HepG2 (cell line): ENCODE measurements at regions not wholly inside any gene's neighbourhood (a gene's known extent, or its start where the extent isn't known, plus 50 kb on each side); places are given as distances from the start of the nearest gene placed in this dataset.

Experiments
- ATAC-seq: fragments of 200-7000 bp; cut with Tn5 transposase; 3 replicates; pipeline ENCODE4 v1.9.1; 2020; ENCODE audit warnings: mild to moderate bottlenecking, moderate library complexity
- BruUV-seq: library from RNA; stranded (reverse); fragments of 400-500 nt; replicated peaks from 2 replicates; lab custom pipeline; 2021; lab: Mats Ljungman, UMichigan
- CTCF ChIA-PET: fragments of 300-600 bp; formaldehyde crosslinking; extraction: SDS; loops from one replicate; lab custom pipeline; 2021; ENCODE audit warnings: low total read pairs, inconsistent platforms, low intra/inter-chr PET ratio; lab: Yijun Ruan, JAX
- POLR2A ChIA-PET: fragments of 350-600 bp; sonication (Branson Sonifier 250); formaldehyde crosslinking; loops from one replicate; lab custom pipeline; 2020; ENCODE audit warnings: antibody characterized with exemption, inconsistent platforms; lab: Yijun Ruan, JAX
- DNase-seq: peaks from one replicate; pipeline ENCODE4 v3.0.0-alpha.2; 2015; ENCODE audit warnings: low spot score
- FAIRE-seq: peaks from 3 replicates; lab custom pipeline; 2011; peaks lifted over from hg19 to GRCh38; lab: Jason Lieb, UNC
- H2AFZ ChIP-seq: one replicate; pipeline ENCODE4 v1.6.1; 2011; ENCODE audit warnings: low read length, inconsistent platforms
- H3K27ac ChIP-seq: fragments of 300-600 bp; 3 replicates; pipeline ENCODE4 v1.8.0; 2011; ENCODE audit warnings: mixed run types, mild to moderate bottlenecking, mixed read lengths, low read length, inconsistent platforms; ENCODE audit not compliant: insufficient read depth; ENCODE audit errors: extremely low read length
- H3K27me3 ChIP-seq, 2 experiments: fragments of 200-600 bp in 1 of 2; 2 replicates in 1 of 2; 3 replicates in 1 of 2; pipeline versions ENCODE4 v1.6.0 to v1.8.0; 2011; ENCODE audit warnings: low read length in 2 of 2, mild to moderate bottlenecking in 2 of 2, moderate library complexity in 2 of 2, inconsistent platforms in 1 of 2; ENCODE audit not compliant: insufficient read depth in 2 of 2, control insufficient read depth in 1 of 2
- H3K36me3 ChIP-seq, 2 experiments: fragments of 200-600 bp in 1 of 2; replicated peaks in 1 of 2; 2 replicates in 1 of 2; 3 replicates in 1 of 2; pipeline versions ENCODE4 v1.5.1 to v1.8.0; 2011; ENCODE audit warnings: low read length in 2 of 2, inconsistent platforms in 1 of 2; ENCODE audit not compliant: insufficient read depth in 2 of 2, control insufficient read depth in 1 of 2
- H3K4me1 ChIP-seq: 2 replicates; pipeline ENCODE4 v1.5.1; 2012; ENCODE audit warnings: low read length, inconsistent platforms; ENCODE audit not compliant: insufficient read depth
- H3K4me2 ChIP-seq: 2 replicates; pipeline ENCODE4 v1.6.0; 2011; ENCODE audit warnings: low read depth, low read length, inconsistent platforms
- H3K4me3 ChIP-seq, 3 experiments: fragments of 200-600 bp in 1 of 3; sonication (generic), shearing (Covaris generic) in 1 of 3; replicated peaks in 1 of 3; 2 replicates each; pipeline ENCODE4 v1.5.1; 2011 to 2016; ENCODE audit warnings: low read length in 3 of 3, inconsistent platforms in 2 of 3, low read depth in 2 of 3, mild to moderate bottlenecking in 2 of 3, control low read depth in 1 of 3, mixed read lengths in 1 of 3; ENCODE audit not compliant: insufficient read depth in 1 of 3
- H3K79me2 ChIP-seq: one replicate; pipeline ENCODE4 v1.6.1; 2011; ENCODE audit warnings: low read length, inconsistent platforms; ENCODE audit not compliant: insufficient read depth
- H3K9ac ChIP-seq: 2 replicates; pipeline ENCODE4 v1.6.0; 2011; ENCODE audit warnings: mild to moderate bottlenecking, low read depth, low read length, inconsistent platforms; ENCODE audit not compliant: insufficient read depth
- H3K9me3 ChIP-seq: 2 replicates; pipeline ENCODE4 v1.5.1; 2012; ENCODE audit warnings: mild to moderate bottlenecking, low read length
- H4K20me1 ChIP-seq: 2 replicates; pipeline ENCODE4 v1.6.0; 2011; ENCODE audit warnings: inconsistent platforms, mild to moderate bottlenecking, low read length, moderate library complexity; ENCODE audit not compliant: insufficient read depth
- ARNT2 ChIP-seq: sonication (generic); formaldehyde crosslinking; IDR thresholded peaks from 2 replicates; pipeline ENCODE4 v1.8.0; 2022; ENCODE audit warnings: mild to moderate bottlenecking, low read depth, missing genetic modification reagents, moderate library complexity
- DNMT1 ChIP-seq: sonication (generic); formaldehyde crosslinking; IDR thresholded peaks from 2 replicates; pipeline ENCODE4 v1.5.1; 2020; ENCODE audit warnings: mild to moderate bottlenecking, missing genetic modification reagents
- FOXO1 ChIP-seq: sonication (generic); formaldehyde crosslinking; IDR thresholded peaks from 2 replicates; pipeline ENCODE4 v1.4.0; 2020; ENCODE audit warnings: missing genetic modification reagents
- GATA4 ChIP-seq: sonication (generic); IDR thresholded peaks from 2 replicates; pipeline ENCODE4 v1.6.1; 2016; ENCODE audit warnings: antibody characterized with exemption, low read depth, borderline replicate concordance
- IKZF1 ChIP-seq: fragments of 450-650 bp; IDR thresholded peaks from 2 replicates; pipeline ENCODE4 v1.7.1; 2016
- KDM4B ChIP-seq: sonication (generic); formaldehyde crosslinking; IDR thresholded peaks from 2 replicates; pipeline ENCODE4 v1.4.0; 2020; ENCODE audit warnings: missing genetic modification reagents
- MAF1 ChIP-seq: sonication (generic); formaldehyde crosslinking; IDR thresholded peaks from 2 replicates; pipeline ENCODE4 v1.5.0; 2020; ENCODE audit warnings: missing genetic modification reagents, borderline replicate concordance
- REXO4 ChIP-seq: sonication (generic); formaldehyde crosslinking; IDR thresholded peaks from 2 replicates; pipeline ENCODE4 v1.8.0; 2022; ENCODE audit warnings: missing genetic modification reagents, mild to moderate bottlenecking, borderline replicate concordance
- ZNF207 ChIP-seq: fragments of 450-650 bp; IDR thresholded peaks from 2 replicates; pipeline ENCODE4 v1.6.1; 2016; ENCODE audit warnings: antibody characterized with exemption, borderline replicate concordance
- ZNF432 ChIP-seq: sonication (generic); formaldehyde crosslinking; IDR thresholded peaks from 2 replicates; pipeline ENCODE4 v1.5.0; 2020; ENCODE audit warnings: missing genetic modification reagents, mild to moderate bottlenecking, borderline replicate concordance
- ZNF607 ChIP-seq: sonication (generic); formaldehyde crosslinking; IDR thresholded peaks from 2 replicates; pipeline ENCODE4 v1.5.1; 2020; ENCODE audit warnings: missing genetic modification reagents, mild to moderate bottlenecking, borderline replicate concordance
- WGBS: methylation state at CpG from one replicate; pipeline ENCODE4 v1.1.6; 2017; ENCODE audit warnings: low lambda C conversion rate; 5-methylcytosine and 5-hydroxymethylcytosine counted together
- in situ Hi-C: cut with HindIII; loops from 2 replicates; pipeline ENCODE4 v1.10.0; 2017; ENCODE audit warnings: low pct_unique_long_range_greater_than_20kb; ENCODE audit not compliant: extremely low pct_ligation_motif_present
- intact Hi-C: fragments of 100-400 bp; cut with micrococcal nuclease; formaldehyde crosslinking; loops from one replicate; pipeline ENCODE4 v1.10.0; 2022; ENCODE audit not compliant: unreplicated experiment
- TF ChIP-seq, protein P1 (sequence below): IDR thresholded peaks from 2 replicates; pipeline ENCODE4 v1.6.1; 2016; ENCODE audit warnings: low read depth
- TF ChIP-seq, protein P2 (sequence below): sonication (generic); formaldehyde crosslinking; IDR thresholded peaks from 2 replicates; pipeline ENCODE4 v1.4.0; 2020; ENCODE audit warnings: missing genetic modification reagents, mild to moderate bottlenecking, borderline replicate concordance
- TF ChIP-seq, protein P3 (sequence below): sonication (generic); IDR thresholded peaks from 2 replicates; pipeline ENCODE4 v1.6.1; 2016; ENCODE audit warnings: low read depth, borderline replicate concordance

DNA sequence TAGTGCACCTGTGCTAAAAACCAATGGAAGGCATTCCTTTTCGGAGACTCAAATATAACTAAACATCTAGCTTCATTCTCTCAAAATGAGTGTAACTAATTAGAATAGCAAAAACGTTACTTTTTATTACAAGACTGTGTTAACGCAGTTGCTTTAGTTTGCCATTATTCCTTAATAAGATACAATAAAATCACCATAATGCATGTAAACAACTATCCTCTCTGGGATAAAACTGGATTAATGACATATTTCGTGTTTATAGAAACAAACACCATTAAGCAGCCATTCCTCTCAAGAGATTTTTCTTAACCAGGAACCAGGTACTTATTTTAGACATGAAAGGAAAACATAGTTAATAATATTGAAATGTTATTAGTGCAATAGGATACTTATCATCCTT is 512.8 kb upstream of the B3GALT2 start (continued):
- TF ChIP-seq REXO4 (CRISPR knock-in tag) (no peak), ARNT2 (no peak)
- TF ChIP-seq, all 625 proteins: peak for 0

DNA sequence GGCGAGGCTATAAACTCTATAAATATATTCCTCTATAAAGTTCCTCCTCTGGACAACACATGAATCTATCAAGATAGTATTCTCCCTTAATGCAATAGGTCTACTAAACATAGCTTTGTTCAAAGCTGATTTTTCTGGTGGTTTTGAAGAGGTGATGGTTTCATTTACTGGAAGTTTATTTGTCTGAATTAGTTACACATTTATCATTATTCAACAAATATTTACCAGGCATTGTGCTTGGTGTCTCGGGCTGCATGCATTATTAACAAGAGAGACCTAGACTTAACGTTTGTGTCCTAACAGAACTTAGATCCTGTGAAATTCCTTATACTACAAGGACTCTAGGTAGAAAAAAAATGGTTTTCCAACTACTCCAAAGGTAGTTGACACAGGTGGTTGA is 511.4 kb upstream of the B3GALT2 start:
- no peak overlapping the region for H2AFZ ChIP-seq
- no peak overlapping the region for H3K4me2 ChIP-seq
- ATAC-seq (no peak), DNase-seq (no peak), FAIRE-seq (no peak)
- intact Hi-C loops (no loop called here), in situ Hi-C loops (no loop called here)
- H3K9ac ChIP-seq = no peak overlapping the region
- WGBS = 1% methylated on average over 3 of the region's 3 CpGs
- CTCF ChIA-PET = no interaction called here
- no peaks in the 10 kb centered on the region for H4K20me1 ChIP-seq
- H3K36me3 ChIP-seq = no peaks in the 10 kb centered on the region
- no peaks in the 10 kb centered on the region for H3K79me2 ChIP-seq
- H3K4me3 ChIP-seq = no peak overlapping the region
- H3K27me3 ChIP-seq = no peaks in the 10 kb centered on the region
- no TSS peak for BruUV-seq
- H3K4me1 ChIP-seq = no peaks in the 10 kb centered on the region
- POLR2A ChIA-PET = no interaction called here
- TF ChIP-seq DNMT1 (CRISPR knock-in tag) (no peak), FOXO1 (CRISPR knock-in tag) (no peak), IKZF1 (no peak), MAF1 (no peak), GATA4 (no peak), ZNF432 (CRISPR knock-in tag) (no peak), ZNF207 (no peak), KDM4B (no peak), ZNF607 (CRISPR knock-in tag) (no peak)
- TF ChIP-seq, protein P1, sequence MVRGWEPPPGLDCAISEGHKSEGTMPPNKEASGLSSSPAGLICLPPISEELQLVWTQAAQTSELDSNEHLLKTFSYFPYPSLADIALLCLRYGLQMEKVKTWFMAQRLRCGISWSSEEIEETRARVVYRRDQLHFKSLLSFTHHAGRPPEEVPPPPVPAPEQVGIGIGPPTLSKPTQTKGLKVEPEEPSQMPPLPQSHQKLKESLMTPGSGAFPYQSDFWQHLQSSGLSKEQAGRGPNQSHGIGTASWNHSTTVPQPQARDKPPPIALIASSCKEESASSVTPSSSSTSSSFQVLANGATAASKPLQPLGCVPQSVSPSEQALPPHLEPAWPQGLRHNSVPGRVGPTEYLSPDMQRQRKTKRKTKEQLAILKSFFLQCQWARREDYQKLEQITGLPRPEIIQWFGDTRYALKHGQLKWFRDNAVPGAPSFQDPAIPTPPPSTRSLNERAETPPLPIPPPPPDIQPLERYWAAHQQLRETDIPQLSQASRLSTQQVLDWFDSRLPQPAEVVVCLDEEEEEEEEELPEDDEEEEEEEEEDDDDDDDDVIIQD (CRISPR knock-in tag) = no peak
- TF ChIP-seq, protein P2, sequence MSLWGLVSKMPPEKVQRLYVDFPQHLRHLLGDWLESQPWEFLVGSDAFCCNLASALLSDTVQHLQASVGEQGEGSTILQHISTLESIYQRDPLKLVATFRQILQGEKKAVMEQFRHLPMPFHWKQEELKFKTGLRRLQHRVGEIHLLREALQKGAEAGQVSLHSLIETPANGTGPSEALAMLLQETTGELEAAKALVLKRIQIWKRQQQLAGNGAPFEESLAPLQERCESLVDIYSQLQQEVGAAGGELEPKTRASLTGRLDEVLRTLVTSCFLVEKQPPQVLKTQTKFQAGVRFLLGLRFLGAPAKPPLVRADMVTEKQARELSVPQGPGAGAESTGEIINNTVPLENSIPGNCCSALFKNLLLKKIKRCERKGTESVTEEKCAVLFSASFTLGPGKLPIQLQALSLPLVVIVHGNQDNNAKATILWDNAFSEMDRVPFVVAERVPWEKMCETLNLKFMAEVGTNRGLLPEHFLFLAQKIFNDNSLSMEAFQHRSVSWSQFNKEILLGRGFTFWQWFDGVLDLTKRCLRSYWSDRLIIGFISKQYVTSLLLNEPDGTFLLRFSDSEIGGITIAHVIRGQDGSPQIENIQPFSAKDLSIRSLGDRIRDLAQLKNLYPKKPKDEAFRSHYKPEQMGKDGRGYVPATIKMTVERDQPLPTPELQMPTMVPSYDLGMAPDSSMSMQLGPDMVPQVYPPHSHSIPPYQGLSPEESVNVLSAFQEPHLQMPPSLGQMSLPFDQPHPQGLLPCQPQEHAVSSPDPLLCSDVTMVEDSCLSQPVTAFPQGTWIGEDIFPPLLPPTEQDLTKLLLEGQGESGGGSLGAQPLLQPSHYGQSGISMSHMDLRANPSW (CRISPR knock-in tag) = no peak
- TF ChIP-seq, protein P3, sequence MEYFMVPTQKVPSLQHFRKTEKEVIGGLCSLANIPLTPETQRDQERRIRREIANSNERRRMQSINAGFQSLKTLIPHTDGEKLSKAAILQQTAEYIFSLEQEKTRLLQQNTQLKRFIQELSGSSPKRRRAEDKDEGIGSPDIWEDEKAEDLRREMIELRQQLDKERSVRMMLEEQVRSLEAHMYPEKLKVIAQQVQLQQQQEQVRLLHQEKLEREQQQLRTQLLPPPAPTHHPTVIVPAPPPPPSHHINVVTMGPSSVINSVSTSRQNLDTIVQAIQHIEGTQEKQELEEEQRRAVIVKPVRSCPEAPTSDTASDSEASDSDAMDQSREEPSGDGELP = no peak
- no peak overlapping the region for H3K27ac ChIP-seq
- H3K9me3 ChIP-seq = no peaks in the 10 kb centered on the region
